Thoracic aorta (tissue), 2 donors: ENCODE measurements at regions not wholly inside any gene's neighbourhood (a gene's known extent, or its start where the extent isn't known, plus 50 kb on each side); places are given as distances from the start of the nearest gene placed in this dataset.

ENCODE experiments used
- ATAC-seq: fragments of 150-250 bp; one replicate; pipeline ENCODE4 v1.8.0; 2017; ENCODE audit warnings: low read depth; ENCODE audit not compliant: insufficient number of reproducible peaks, low FRiP score
- DNase-seq: peaks from one replicate; pipeline ENCODE4 v3.0.0-alpha.2; 2020; ENCODE audit warnings: low spot score
- H3K27ac ChIP-seq, 2 donors: fragments of 200-600 bp; sonication (generic); 1 replicate in 1 of 2; 2 replicates in 1 of 2; pipeline ENCODE4 v1.5.1; 2016; ENCODE audit warnings: mild to moderate bottlenecking in 2 of 2, moderate library complexity in 2 of 2
- H3K27me3 ChIP-seq: fragments of 200-600 bp; sonication (generic); replicated peaks from 2 replicates; pipeline ENCODE4 v1.6.0; 2016; ENCODE audit warnings: mild to moderate bottlenecking; ENCODE audit not compliant: insufficient read depth
- H3K36me3 ChIP-seq: fragments of 200-600 bp; sonication (generic); one replicate; pipeline ENCODE4 v1.5.1; 2016
- H3K4me1 ChIP-seq, 2 donors: fragments of 200-600 bp; sonication (generic); 1 replicate in 1 of 2; 2 replicates in 1 of 2; pipeline versions ENCODE4 v1.5.1 to v1.6.0; 2016; ENCODE audit warnings: low read depth in 2 of 2, mild to moderate bottlenecking in 1 of 2; ENCODE audit not compliant: control insufficient read depth in 1 of 2
- H3K4me3 ChIP-seq: fragments of 200-600 bp; sonication (generic); 2 replicates; pipeline ENCODE4 v1.5.1; 2016; ENCODE audit warnings: mild to moderate bottlenecking
- H3K9me3 ChIP-seq: fragments of 200-600 bp; sonication (generic); 2 replicates; pipeline ENCODE4 v1.5.1; 2016
- CTCF ChIP-seq: fragments of 200-600 bp; sonication (generic); IDR thresholded peaks from one replicate; pipeline ENCODE4 v1.5.1; 2019; ENCODE audit warnings: antibody characterized with exemption

GRCh38 chr20:56815796-56816195 is 186.7 kb downstream of the TFAP2C start:
- ATAC-seq = no peak
- Histone ChIP-seq H3K4me3 (no peak overlapping the region), H3K4me1 (no peaks in the 10 kb centered on the region), H3K9me3 (no peaks in the 10 kb centered on the region), H3K27ac (no peak overlapping the region), H3K27me3 (no peaks in the 10 kb centered on the region), H3K36me3 (no peaks in the 10 kb centered on the region)
- DNase-seq = no peak
- TF ChIP-seq CTCF = no peak

GRCh38 chr20:56816349-56816748 is 187.2 kb downstream of the TFAP2C start:
- no peaks in the 10 kb centered on the region for H3K36me3 ChIP-seq
- no peak overlapping the region for H3K27ac ChIP-seq
- H3K9me3 ChIP-seq = no peaks in the 10 kb centered on the region
- no peak overlapping the region for H3K4me3 ChIP-seq
- H3K4me1 ChIP-seq = no peaks in the 10 kb centered on the region
- H3K27me3 ChIP-seq = no peaks in the 10 kb centered on the region
- DNase-seq (no peak), ATAC-seq (no peak)
- TF ChIP-seq CTCF = no peak

- H3K27ac ChIP-seq = no peak overlapping the region
- H3K27me3 ChIP-seq = no peaks in the 10 kb centered on the region
- TF ChIP-seq CTCF = no peak
- H3K4me1 ChIP-seq = no peaks in the 10 kb centered on the region
- DNase-seq = no peak
- H3K9me3 ChIP-seq = no peaks in the 10 kb centered on the region
- ATAC-seq = no peak
- H3K36me3 ChIP-seq = no peaks in the 10 kb centered on the region
- no peak overlapping the region for H3K4me3 ChIP-seq
Measured at GRCh38 chr20:56817780-56818675, 188.9 kb downstream of the TFAP2C start.

- H3K9me3 ChIP-seq = no peaks in the 10 kb centered on the region
- ATAC-seq (no peak), DNase-seq (no peak)
- no peaks in the 10 kb centered on the region for H3K36me3 ChIP-seq
- no peak for TF ChIP-seq CTCF
- H3K27ac ChIP-seq = no peak overlapping the region
- H3K4me3 ChIP-seq = no peak overlapping the region
- no peaks in the 10 kb centered on the region for H3K4me1 ChIP-seq
- H3K27me3 ChIP-seq = no peaks in the 10 kb centered on the region
Measured at GRCh38 chr20:56820984-56821383, 191.9 kb downstream of the TFAP2C start.

GRCh38 chr20:56826306-56826704 is 197.2 kb downstream of the TFAP2C start:
- no peaks in the 10 kb centered on the region for H3K4me1 ChIP-seq
- no peak overlapping the region for H3K27ac ChIP-seq
- DNase-seq (no peak), ATAC-seq (no peak)
- H3K27me3 ChIP-seq = no peaks in the 10 kb centered on the region
- no peak for TF ChIP-seq CTCF
- H3K36me3 ChIP-seq = no peaks in the 10 kb centered on the region
- no peaks in the 10 kb centered on the region for H3K9me3 ChIP-seq
- no peak overlapping the region for H3K4me3 ChIP-seq
